ENCODE measurements at regions not wholly inside any gene's neighbourhood (a gene's known extent, or its start where the extent isn't known, plus 50 kb on each side); places are given as distances from the start of the nearest gene placed in this dataset.

DNA sequence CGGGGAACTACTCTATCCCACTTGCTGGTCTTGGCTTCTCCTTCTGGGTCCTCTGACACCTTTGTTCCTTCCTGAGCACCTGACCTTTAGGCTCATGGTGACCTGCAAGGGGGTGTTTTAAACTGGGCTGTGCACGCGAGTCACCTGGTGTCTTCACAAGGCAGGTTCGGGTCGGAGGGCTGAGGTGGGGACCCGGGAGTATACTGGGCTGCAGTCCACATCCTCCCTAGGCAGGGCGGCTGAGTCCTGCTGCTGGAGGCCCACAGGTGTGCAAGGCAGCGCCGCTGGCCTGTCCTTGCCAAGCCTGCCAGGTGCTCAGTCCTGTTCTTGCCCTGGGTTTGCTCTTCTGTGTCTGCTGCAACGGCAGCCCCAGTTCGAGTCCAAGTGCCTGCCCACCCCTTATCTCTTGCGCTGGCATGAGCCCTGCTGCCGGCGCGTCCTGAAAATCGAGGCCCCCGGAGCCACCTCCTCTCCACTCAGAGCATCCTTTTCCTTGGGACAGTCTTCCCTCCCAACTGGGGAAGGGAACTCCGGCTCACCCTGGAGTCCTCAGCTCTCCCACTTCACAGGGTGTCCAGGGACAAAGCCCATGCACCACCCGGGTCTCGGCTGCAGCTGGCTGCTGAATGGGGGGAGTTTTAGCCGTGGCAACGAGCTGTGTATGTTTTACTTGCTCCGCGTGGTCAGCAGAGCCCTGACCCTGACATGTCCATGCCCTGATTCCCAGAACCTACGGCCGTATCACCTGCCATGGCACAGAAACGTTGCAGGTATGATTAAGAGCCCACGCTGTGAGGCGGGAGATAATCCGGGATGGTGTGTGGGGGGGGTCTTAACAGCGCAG is 193.5 kb downstream of the TEX29 start:
- TF ChIP-seq, protein P1, sequence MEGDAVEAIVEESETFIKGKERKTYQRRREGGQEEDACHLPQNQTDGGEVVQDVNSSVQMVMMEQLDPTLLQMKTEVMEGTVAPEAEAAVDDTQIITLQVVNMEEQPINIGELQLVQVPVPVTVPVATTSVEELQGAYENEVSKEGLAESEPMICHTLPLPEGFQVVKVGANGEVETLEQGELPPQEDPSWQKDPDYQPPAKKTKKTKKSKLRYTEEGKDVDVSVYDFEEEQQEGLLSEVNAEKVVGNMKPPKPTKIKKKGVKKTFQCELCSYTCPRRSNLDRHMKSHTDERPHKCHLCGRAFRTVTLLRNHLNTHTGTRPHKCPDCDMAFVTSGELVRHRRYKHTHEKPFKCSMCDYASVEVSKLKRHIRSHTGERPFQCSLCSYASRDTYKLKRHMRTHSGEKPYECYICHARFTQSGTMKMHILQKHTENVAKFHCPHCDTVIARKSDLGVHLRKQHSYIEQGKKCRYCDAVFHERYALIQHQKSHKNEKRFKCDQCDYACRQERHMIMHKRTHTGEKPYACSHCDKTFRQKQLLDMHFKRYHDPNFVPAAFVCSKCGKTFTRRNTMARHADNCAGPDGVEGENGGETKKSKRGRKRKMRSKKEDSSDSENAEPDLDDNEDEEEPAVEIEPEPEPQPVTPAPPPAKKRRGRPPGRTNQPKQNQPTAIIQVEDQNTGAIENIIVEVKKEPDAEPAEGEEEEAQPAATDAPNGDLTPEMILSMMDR (conservative IDR thresholded peaks at IDR 0.05; ENCODE audit: low read depth in 2 of 2): no peak
- no peak for TF ChIP-seq JUNB (IDR thresholded peaks at IDR 0.05; ENCODE audit: unreplicated experiment)

Measured in GM23338 (cell line).